RWPE2 (cell line): ENCODE measurements at regions not wholly inside any gene's neighbourhood (a gene's known extent, or its start where the extent isn't known, plus 50 kb on each side); places are given as distances from the start of the nearest gene placed in this dataset.

Experiments
- ATAC-seq: fragments of 200-7000 bp; cut with Tn5 transposase; 3 replicates; pipeline ENCODE4 v1.9.1; 2021; ENCODE audit warnings: low read depth
- DNase-seq: peaks from one replicate; pipeline ENCODE4 v3.0.0-alpha.2; 2020; ENCODE audit warnings: low spot score
- H3K27ac ChIP-seq: fragments of 450-650 bp; 2 replicates; pipeline ENCODE4 v1.5.1; 2017; ENCODE audit warnings: mild to moderate bottlenecking; ENCODE audit not compliant: poor library complexity, severe bottlenecking
- H3K27me3 ChIP-seq: fragments of 250-450 bp; sonication (Bioruptor Pico); 2 replicates; pipeline ENCODE4 v1.5.1; 2021; ENCODE audit warnings: mild to moderate bottlenecking, moderate library complexity; ENCODE audit not compliant: insufficient read depth, poor library complexity, severe bottlenecking
- H3K36me3 ChIP-seq: fragments of 250-450 bp; sonication (Bioruptor Pico); 2 replicates; pipeline ENCODE4 v1.5.1; 2020; ENCODE audit warnings: low read depth, mild to moderate bottlenecking, moderate library complexity
- H3K4me1 ChIP-seq: fragments of 250-450 bp; sonication (Bioruptor Pico); 2 replicates; pipeline ENCODE4 v1.5.1; 2021; ENCODE audit warnings: mild to moderate bottlenecking, moderate library complexity; ENCODE audit not compliant: insufficient read depth, poor library complexity, severe bottlenecking
- H3K4me3 ChIP-seq: fragments of 250-450 bp; sonication (Bioruptor Pico); 2 replicates; pipeline ENCODE4 v1.5.1; 2021; ENCODE audit warnings: mild to moderate bottlenecking, moderate library complexity; ENCODE audit not compliant: severe bottlenecking
- H3K9me3 ChIP-seq: fragments of 250-450 bp; sonication (Bioruptor Pico); 2 replicates; pipeline ENCODE4 v1.5.1; 2021; ENCODE audit warnings: mild to moderate bottlenecking, moderate library complexity; ENCODE audit not compliant: severe bottlenecking
- CTCF ChIP-seq: fragments of 450-650 bp; IDR thresholded peaks from one replicate; pipeline ENCODE4 v1.5.1; 2017; ENCODE audit warnings: mild to moderate bottlenecking, moderate library complexity; ENCODE audit not compliant: poor library complexity, severe bottlenecking

- peaks cover 41% of the 10 kb centered on the region for H3K4me1 ChIP-seq
- DNase-seq = no peak
- no peaks in the 10 kb centered on the region for H3K27me3 ChIP-seq
- H3K27ac ChIP-seq = peak overlapping the region; percentile 87
- no peak overlapping the region for H3K4me3 ChIP-seq
- H3K36me3 ChIP-seq = no peaks in the 10 kb centered on the region
- no peaks in the 10 kb centered on the region for H3K9me3 ChIP-seq
- peak; percentile 75 for ATAC-seq
- no peak for TF ChIP-seq CTCF
Observed at GRCh38 chr2:37781028-37781427, 109.6 kb upstream of the CDC42EP3 start.

DNA sequence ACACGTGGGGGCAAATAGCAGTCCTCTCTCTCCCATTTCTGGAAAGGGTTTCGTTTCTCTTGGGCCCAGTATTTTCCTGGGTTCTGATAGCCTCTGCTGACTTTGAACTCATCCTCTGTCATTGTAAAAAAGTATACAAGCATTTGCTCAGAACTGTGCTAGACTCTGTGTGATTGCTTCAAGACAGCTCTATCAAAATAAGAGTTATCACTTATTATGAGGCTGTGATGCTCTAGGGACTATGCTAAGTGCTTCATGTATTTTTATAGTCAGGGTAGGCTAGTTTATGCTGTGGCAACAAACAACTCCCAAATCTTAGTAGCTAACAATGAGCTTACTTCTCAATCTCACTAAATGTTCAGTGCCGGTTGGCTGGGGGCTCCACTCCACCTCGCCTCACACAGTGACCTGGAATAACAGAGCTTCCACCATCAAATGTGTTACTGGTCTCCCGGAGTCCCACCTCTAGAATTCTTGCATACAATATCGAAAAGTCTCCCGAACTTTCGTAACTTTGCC is 110.8 kb upstream of the CDC42EP3 start:
- no peak for TF ChIP-seq CTCF
- DNase-seq = no peak

DNA sequence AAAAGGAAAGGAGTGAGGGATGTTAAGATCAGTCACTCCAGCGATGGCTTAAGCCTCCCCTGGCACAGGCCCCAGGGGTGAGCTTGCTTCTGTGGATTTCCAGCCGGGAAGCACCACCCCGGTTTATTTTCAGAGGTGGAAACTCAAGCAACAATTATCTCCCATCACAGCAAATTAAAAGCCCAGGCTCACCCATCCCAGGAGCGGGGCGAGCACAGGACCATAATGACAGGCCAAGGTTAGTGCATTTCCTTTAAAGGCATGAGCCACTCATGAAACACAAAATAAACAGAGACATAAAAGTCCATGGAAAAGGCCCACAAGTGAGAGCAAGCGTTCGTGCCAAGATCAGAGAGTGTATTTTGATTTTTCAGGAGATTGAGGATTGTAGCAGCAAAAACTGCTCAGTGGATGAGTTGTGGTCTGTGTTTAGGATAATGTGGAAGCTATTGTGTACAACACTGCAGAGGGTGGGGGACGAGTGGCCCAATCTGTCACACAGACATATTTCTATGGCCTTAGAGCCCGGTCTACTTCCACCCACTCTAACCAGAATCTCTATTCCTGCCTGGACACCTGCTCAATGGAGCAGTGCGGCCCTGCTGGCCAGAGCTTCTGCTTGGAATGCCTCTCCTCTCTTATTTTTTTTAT is 111.4 kb upstream of the CDC42EP3 start:
- H3K27ac ChIP-seq = peak overlapping the region; percentile 87
- ATAC-seq = no peak
- no peak for DNase-seq

More for the DNA sequence above, 110.8 kb upstream of the CDC42EP3 start:
- Histone ChIP-seq H3K27ac (peak overlapping the region; percentile 87), H3K4me3 (no peak overlapping the region), H3K36me3 (no peaks in the 10 kb centered on the region), H3K4me1 (peaks cover 40% of the 10 kb centered on the region), H3K27me3 (no peaks in the 10 kb centered on the region), H3K9me3 (no peaks in the 10 kb centered on the region)
- ATAC-seq = no peak

DNA sequence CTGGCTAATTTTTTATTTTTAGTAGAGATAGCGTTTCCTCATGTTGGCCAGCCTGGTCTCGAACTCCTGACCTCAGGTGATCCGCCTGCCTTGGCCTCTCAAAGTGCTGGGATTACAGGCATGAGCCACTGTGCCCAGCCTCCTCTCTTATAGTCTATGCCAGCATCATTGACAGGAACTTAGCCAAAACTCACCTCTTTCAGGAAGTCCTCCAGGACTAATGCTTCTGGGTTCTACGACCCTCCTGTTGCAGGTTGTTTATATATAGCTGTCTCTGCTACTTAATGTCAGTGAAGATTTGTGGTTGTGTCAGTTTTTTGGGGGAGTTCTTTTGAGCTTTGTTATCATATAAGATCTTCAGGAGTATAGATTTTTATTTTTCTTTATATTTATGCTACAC is 112.1 kb upstream of the CDC42EP3 start:
- H3K9me3 ChIP-seq = peaks cover 8% of the 10 kb centered on the region
- no peak for TF ChIP-seq CTCF
- H3K4me1 ChIP-seq = peaks cover 44% of the 10 kb centered on the region
- no peak overlapping the region for H3K4me3 ChIP-seq
- no peak for DNase-seq
- no peak for ATAC-seq
- no peaks in the 10 kb centered on the region for H3K36me3 ChIP-seq
- H3K27ac ChIP-seq = peak overlapping the region; percentile 87
- no peaks in the 10 kb centered on the region for H3K27me3 ChIP-seq

More for the DNA sequence above, 111.4 kb upstream of the CDC42EP3 start:
- Histone ChIP-seq H3K27me3 (no peaks in the 10 kb centered on the region), H3K9me3 (peaks cover 1% of the 10 kb centered on the region), H3K36me3 (no peaks in the 10 kb centered on the region), H3K4me1 (peaks cover 44% of the 10 kb centered on the region), H3K4me3 (no peak overlapping the region)
- TF ChIP-seq CTCF = no peak

DNA sequence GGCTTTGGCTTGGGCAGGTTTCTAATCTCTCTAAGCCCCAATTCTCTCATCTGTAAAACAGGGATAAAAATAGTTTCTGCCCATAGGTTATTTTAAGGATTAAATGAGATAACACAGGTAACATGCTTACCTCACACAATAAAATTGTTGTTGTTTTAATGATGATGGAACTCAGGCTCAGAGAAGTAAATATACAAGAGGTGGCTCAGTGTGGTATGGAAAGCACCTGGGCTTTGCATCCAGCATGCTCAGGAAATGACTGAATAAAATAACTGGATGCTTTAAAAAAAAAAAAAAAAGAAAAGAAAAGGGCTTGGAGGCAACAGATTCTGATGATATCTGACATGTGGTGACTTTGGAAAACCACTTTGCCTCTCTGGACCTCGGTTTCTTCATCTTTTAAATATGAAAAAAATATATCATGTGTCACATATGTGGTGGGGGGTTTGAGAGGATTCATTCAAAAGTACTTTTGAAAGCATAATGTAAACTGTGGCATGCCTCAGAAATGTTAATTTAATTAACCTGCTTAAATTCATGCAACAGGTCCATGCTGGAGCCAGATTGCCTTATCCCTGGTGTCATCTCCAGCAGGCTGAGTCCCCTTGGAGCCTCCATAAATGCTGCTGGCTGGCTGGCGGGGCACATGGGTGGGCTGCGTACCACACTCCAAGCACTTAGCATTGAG is 112.8 kb upstream of the CDC42EP3 start:
- Histone ChIP-seq H3K36me3 (no peaks in the 10 kb centered on the region), H3K4me3 (no peak overlapping the region), H3K27ac (peak overlapping the region; percentile 87), H3K9me3 (peaks cover 12% of the 10 kb centered on the region), H3K27me3 (no peaks in the 10 kb centered on the region), H3K4me1 (peaks cover 44% of the 10 kb centered on the region)
- no peak for TF ChIP-seq CTCF
- no peak for DNase-seq
- ATAC-seq = no peak
